Mammary epithelial cell (primary cell): ENCODE measurements at regions not wholly inside any gene's neighbourhood (a gene's known extent, or its start where the extent isn't known, plus 50 kb on each side); places are given as distances from the start of the nearest gene placed in this dataset.

Source experiments
- EZH2 ChIP-seq: IDR thresholded peaks from 2 replicates; pipeline ENCODE4 v1.6.1; 2012; ENCODE audit warnings: low read length, inconsistent platforms, borderline replicate concordance
- TF ChIP-seq, protein P1 (sequence below), 2 donors: IDR thresholded peaks in 1 of 2; conservative IDR thresholded peaks in 1 of 2; 2 replicates each; pipeline ENCODE4 v1.5.1; 2011 to 2012; ENCODE audit warnings: inconsistent platforms in 2 of 2, low read length in 2 of 2, mild to moderate bottlenecking in 2 of 2, control low read depth in 1 of 2, low read depth in 1 of 2; ENCODE audit not compliant: insufficient read depth in 1 of 2; ENCODE audit errors: extremely low read depth in 1 of 2

DNA sequence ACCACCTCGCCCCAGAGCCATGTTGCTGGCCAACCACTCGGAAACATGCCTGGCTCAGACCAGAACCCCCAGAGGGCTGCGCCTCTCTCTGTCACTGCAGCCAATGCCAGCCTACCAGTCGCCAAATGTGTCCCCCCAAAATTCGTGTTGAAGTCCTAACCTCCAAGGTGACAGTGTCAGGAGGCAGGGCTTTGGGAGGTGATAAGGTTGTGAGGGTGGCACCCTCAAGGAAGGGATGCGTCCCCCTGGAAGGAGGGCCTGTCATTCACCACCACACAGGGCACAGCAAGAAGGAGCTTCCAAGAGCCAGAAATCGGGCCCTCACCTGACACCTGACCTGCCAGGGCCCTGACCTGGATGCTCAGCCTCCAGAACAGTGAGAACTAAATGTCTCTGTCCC, 291.9 kb upstream of the SALL3 start:
- TF ChIP-seq, protein P1, sequence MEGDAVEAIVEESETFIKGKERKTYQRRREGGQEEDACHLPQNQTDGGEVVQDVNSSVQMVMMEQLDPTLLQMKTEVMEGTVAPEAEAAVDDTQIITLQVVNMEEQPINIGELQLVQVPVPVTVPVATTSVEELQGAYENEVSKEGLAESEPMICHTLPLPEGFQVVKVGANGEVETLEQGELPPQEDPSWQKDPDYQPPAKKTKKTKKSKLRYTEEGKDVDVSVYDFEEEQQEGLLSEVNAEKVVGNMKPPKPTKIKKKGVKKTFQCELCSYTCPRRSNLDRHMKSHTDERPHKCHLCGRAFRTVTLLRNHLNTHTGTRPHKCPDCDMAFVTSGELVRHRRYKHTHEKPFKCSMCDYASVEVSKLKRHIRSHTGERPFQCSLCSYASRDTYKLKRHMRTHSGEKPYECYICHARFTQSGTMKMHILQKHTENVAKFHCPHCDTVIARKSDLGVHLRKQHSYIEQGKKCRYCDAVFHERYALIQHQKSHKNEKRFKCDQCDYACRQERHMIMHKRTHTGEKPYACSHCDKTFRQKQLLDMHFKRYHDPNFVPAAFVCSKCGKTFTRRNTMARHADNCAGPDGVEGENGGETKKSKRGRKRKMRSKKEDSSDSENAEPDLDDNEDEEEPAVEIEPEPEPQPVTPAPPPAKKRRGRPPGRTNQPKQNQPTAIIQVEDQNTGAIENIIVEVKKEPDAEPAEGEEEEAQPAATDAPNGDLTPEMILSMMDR (conservative IDR thresholded peaks at IDR 0.05 in 1 of 2, IDR thresholded peaks at IDR 0.05 in 1 of 2; ENCODE audit: extremely low read depth in 1 of 2, insufficient read depth in 1 of 2, low read depth in 1 of 2, low read length in 2 of 2) = no peak
- no peak for TF ChIP-seq EZH2
